ENCODE measurements at regions not wholly inside any gene's neighbourhood (a gene's known extent, or its start where the extent isn't known, plus 50 kb on each side); places are given as distances from the start of the nearest gene placed in this dataset.

GRCh38 chr4:15143551-15143950 lies 141.3 kb downstream of the CPEB2 start:
- ATAC-seq (no peak), DNase-seq (no peak)
- Histone ChIP-seq H3K27ac (no peak overlapping the region), H3K9me3 (no peaks in the 10 kb centered on the region), H3K36me3 (ENCODE audit: insufficient read depth in 1 of 2, low read depth in 1 of 2) (no peaks in the 10 kb centered on the region), H3K4me3 (no peak overlapping the region), H3K4me1 (no peaks in the 10 kb centered on the region), H3K27me3 (ENCODE audit: insufficient read depth in 3 of 3, low read length in 2 of 3) (no peaks in the 10 kb centered on the region)
- intact Hi-C loops (cut with DNase I) = no loop called here
- WGBS, 3 donors = 87 to 90% (median 87%) methylated on average over 2 of the region's 2 CpGs
- TF ChIP-seq CTCF (IDR thresholded peaks at IDR 0.05) = no peak

GRCh38 chr4:15144249-15144966 lies 142.1 kb downstream of the CPEB2 start:
- ATAC-seq (no peak), DNase-seq (no peak)
- Histone ChIP-seq H3K4me3 (no peak overlapping the region), H3K4me1 (peaks cover 3% of the 10 kb centered on the region), H3K27me3 (ENCODE audit: insufficient read depth in 3 of 3, low read length in 2 of 3) (no peaks in the 10 kb centered on the region), H3K36me3 (ENCODE audit: insufficient read depth in 1 of 2, low read depth in 1 of 2) (no peaks in the 10 kb centered on the region), H3K9me3 (no peaks in the 10 kb centered on the region), H3K27ac (no peak overlapping the region)
- WGBS, 3 donors = 49 to 55% (median 53%) methylated on average over 9 of the region's 9 CpGs
- intact Hi-C loops (cut with DNase I) = no loop called here
- no peak for TF ChIP-seq CTCF (IDR thresholded peaks at IDR 0.05)

GRCh38 chr4:15144967-15145295 lies 142.7 kb downstream of the CPEB2 start:
- whole genome bisulfite sequencing, 3 donors = 86 to 88% (median 88%) methylated on average over 7 of the region's 7 CpGs
- intact Hi-C loops (cut with DNase I) = no loop called here
- Histone ChIP-seq H3K4me1 (peaks cover 8% of the 10 kb centered on the region), H3K27ac (no peak overlapping the region), H3K9me3 (no peaks in the 10 kb centered on the region), H3K4me3 (no peak overlapping the region), H3K27me3 (ENCODE audit: insufficient read depth in 3 of 3, low read length in 2 of 3) (no peaks in the 10 kb centered on the region), H3K36me3 (ENCODE audit: insufficient read depth in 1 of 2, low read depth in 1 of 2) (no peaks in the 10 kb centered on the region)
- DNase-seq (no peak), ATAC-seq (no peak)
- TF ChIP-seq CTCF (IDR thresholded peaks at IDR 0.05) = no peak

GRCh38 chr4:15145709-15146108 lies 143.4 kb downstream of the CPEB2 start:
- 32 to 41% (median 38%) methylated on average over 7 of the region's 7 CpGs for WGBS, 3 donors
- TF ChIP-seq CTCF (IDR thresholded peaks at IDR 0.05) = no peak
- Histone ChIP-seq H3K36me3 (ENCODE audit: insufficient read depth in 1 of 2, low read depth in 1 of 2) (no peaks in the 10 kb centered on the region), H3K9me3 (no peaks in the 10 kb centered on the region), H3K4me1 (peaks cover 13% of the 10 kb centered on the region), H3K27ac (no peak overlapping the region), H3K27me3 (ENCODE audit: insufficient read depth in 3 of 3, low read length in 2 of 3) (no peaks in the 10 kb centered on the region), H3K4me3 (no peak overlapping the region)
- DNase-seq = no peak
- no peak for ATAC-seq
- intact Hi-C loops (cut with DNase I) = no loop called here

- Histone ChIP-seq H3K4me3 (no peak overlapping the region), H3K27ac (no peak overlapping the region), H3K27me3 (ENCODE audit: insufficient read depth in 3 of 3, low read length in 2 of 3) (no peaks in the 10 kb centered on the region), H3K36me3 (ENCODE audit: insufficient read depth in 1 of 2, low read depth in 1 of 2) (no peaks in the 10 kb centered on the region), H3K9me3 (no peaks in the 10 kb centered on the region), H3K4me1 (peaks cover 13% of the 10 kb centered on the region)
- ATAC-seq (no peak), DNase-seq (no peak)
- intact Hi-C loops (cut with DNase I) = no loop called here
- WGBS, 3 donors = 59 to 84% (median 61%) methylated on average over 5 of the region's 5 CpGs
- TF ChIP-seq CTCF (IDR thresholded peaks at IDR 0.05) = no peak
Observed at GRCh38 chr4:15147714-15148113, 145.4 kb downstream of the CPEB2 start.

Measured in psoas muscle (tissue), 7 donors.